ENCODE measurements at regions not wholly inside any gene's neighbourhood (a gene's known extent, or its start where the extent isn't known, plus 50 kb on each side); places are given as distances from the start of the nearest gene placed in this dataset.

DNA sequence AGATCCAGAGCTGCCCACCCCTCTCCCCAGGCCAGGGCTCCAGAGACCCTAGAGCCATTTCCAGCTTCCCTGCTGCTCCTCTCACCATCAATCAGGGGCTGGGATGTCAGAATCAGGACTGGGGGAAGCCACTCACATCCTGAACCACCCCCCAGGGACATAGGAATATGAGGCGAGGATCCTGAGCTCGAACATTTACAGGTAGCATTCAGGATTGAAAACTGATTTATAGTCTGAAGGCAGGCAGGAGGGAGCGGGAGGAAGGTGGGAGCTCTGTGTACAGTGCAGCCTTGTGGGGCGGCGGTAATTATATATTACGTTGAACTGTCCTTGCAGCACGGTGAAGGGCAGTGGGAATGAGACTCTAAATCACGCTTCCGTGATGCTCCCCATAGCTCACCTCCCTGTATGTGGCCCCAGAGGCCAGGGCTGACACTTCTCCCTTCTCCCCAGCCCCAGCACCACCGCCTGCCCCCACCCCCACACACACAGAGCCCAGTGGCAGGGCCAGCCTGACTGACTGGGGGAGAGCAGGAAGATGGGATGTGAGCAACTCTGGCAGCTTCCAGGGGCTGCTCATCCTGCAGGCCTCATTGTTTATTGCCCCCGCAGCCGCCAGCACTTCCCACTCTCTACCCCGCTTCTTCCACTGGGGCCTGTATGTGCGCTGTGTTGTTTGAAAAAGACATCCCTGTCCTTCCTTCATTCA, 76.0 kb upstream of the HSPA9 start:
- TF ChIP-seq RAD21 (IDR thresholded peaks at IDR 0.05; ENCODE audit: insufficient read depth, low read depth, low read length): no peak
- TF ChIP-seq TBL1XR1 (IDR thresholded peaks at IDR 0.05; ENCODE audit: low read depth, low read length): no peak
- no peak for TF ChIP-seq SUZ12 (IDR thresholded peaks at IDR 0.05; ENCODE audit: unreplicated experiment)
- TF ChIP-seq, protein P1, sequence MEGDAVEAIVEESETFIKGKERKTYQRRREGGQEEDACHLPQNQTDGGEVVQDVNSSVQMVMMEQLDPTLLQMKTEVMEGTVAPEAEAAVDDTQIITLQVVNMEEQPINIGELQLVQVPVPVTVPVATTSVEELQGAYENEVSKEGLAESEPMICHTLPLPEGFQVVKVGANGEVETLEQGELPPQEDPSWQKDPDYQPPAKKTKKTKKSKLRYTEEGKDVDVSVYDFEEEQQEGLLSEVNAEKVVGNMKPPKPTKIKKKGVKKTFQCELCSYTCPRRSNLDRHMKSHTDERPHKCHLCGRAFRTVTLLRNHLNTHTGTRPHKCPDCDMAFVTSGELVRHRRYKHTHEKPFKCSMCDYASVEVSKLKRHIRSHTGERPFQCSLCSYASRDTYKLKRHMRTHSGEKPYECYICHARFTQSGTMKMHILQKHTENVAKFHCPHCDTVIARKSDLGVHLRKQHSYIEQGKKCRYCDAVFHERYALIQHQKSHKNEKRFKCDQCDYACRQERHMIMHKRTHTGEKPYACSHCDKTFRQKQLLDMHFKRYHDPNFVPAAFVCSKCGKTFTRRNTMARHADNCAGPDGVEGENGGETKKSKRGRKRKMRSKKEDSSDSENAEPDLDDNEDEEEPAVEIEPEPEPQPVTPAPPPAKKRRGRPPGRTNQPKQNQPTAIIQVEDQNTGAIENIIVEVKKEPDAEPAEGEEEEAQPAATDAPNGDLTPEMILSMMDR (IDR thresholded peaks at IDR 0.05 in 2 of 3, conservative IDR thresholded peaks at IDR 0.05 in 1 of 3; ENCODE audit: control insufficient read depth in 2 of 3, extremely low read depth in 1 of 3, insufficient read depth in 1 of 3, low read depth in 3 of 3, low read length in 3 of 3): no peak
- TF ChIP-seq, protein P2, sequence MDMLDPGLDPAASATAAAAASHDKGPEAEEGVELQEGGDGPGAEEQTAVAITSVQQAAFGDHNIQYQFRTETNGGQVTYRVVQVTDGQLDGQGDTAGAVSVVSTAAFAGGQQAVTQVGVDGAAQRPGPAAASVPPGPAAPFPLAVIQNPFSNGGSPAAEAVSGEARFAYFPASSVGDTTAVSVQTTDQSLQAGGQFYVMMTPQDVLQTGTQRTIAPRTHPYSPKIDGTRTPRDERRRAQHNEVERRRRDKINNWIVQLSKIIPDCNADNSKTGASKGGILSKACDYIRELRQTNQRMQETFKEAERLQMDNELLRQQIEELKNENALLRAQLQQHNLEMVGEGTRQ (IDR thresholded peaks at IDR 0.05; ENCODE audit: borderline replicate concordance, low read depth, low read length): no peak
- TF ChIP-seq ZNF217 (IDR thresholded peaks at IDR 0.05): no peak
- no peak for TF ChIP-seq KDM1A (IDR thresholded peaks at IDR 0.05; ENCODE audit: borderline replicate concordance)

All from GM12878 (cell line).